ENCODE measurements at regions not wholly inside any gene's neighbourhood (a gene's known extent, or its start where the extent isn't known, plus 50 kb on each side); places are given as distances from the start of the nearest gene placed in this dataset.

GRCh38 chr5:89042746-89043145 is 159.8 kb upstream of the MEF2C start:
- DNase-seq = no peak

GRCh38 chr5:89041976-89042375 is 159.0 kb upstream of the MEF2C start:
- no peak for DNase-seq

- no peak for DNase-seq
Observed at GRCh38 chr5:89041249-89041779, 158.3 kb upstream of the MEF2C start.

- DNase-seq = no peak
Observed at GRCh38 chr5:89036704-89037489, 153.9 kb upstream of the MEF2C start.

- no peak for DNase-seq
Observed at GRCh38 chr5:89036166-89036565, 153.2 kb upstream of the MEF2C start.

- DNase-seq = no peak
Observed at GRCh38 chr5:89034588-89034987, 151.6 kb upstream of the MEF2C start.

GRCh38 chr5:89030798-89031197 is 147.8 kb upstream of the MEF2C start:
- no peak for DNase-seq

- DNase-seq = no peak
Observed at GRCh38 chr5:89028595-89029285, 145.8 kb upstream of the MEF2C start.

- DNase-seq = no peak
Observed at GRCh38 chr5:89024045-89024444, 141.1 kb upstream of the MEF2C start.

GRCh38 chr5:89020926-89021610 is 138.1 kb upstream of the MEF2C start:
- no peak for DNase-seq

GRCh38 chr5:89016741-89017303 is 133.8 kb upstream of the MEF2C start:
- no peak for DNase-seq

GRCh38 chr5:89015409-89015808 is 132.4 kb upstream of the MEF2C start:
- no peak for DNase-seq

GRCh38 chr5:89011778-89012711 is 129.1 kb upstream of the MEF2C start:
- no peak for DNase-seq

GRCh38 chr5:89010512-89010911 is 127.5 kb upstream of the MEF2C start:
- no peak for DNase-seq

- no peak for DNase-seq
Observed at GRCh38 chr5:89008291-89008690, 125.3 kb upstream of the MEF2C start.

- no peak for DNase-seq
Observed at GRCh38 chr5:89005990-89006389, 123.0 kb upstream of the MEF2C start.

- DNase-seq = no peak
Observed at GRCh38 chr5:89004379-89004778, 121.4 kb upstream of the MEF2C start.

- no peak for DNase-seq
Observed at GRCh38 chr5:89003563-89004036, 120.6 kb upstream of the MEF2C start.

- no peak for DNase-seq
Observed at GRCh38 chr5:88999853-89000252, 116.9 kb upstream of the MEF2C start.

- no peak for DNase-seq
Observed at GRCh38 chr5:88997937-88998336, 115.0 kb upstream of the MEF2C start.

- no peak for DNase-seq
Observed at GRCh38 chr5:88984040-88984439, 101.1 kb upstream of the MEF2C start.

- no peak for DNase-seq
Observed at GRCh38 chr5:88979726-88980125, 96.7 kb upstream of the MEF2C start.

All from DMS79 treated with DMSO at 0.1 percent for 48 hours (cell line).